ENCODE measurements at regions not wholly inside any gene's neighbourhood (a gene's known extent, or its start where the extent isn't known, plus 50 kb on each side); places are given as distances from the start of the nearest gene placed in this dataset.

DNA sequence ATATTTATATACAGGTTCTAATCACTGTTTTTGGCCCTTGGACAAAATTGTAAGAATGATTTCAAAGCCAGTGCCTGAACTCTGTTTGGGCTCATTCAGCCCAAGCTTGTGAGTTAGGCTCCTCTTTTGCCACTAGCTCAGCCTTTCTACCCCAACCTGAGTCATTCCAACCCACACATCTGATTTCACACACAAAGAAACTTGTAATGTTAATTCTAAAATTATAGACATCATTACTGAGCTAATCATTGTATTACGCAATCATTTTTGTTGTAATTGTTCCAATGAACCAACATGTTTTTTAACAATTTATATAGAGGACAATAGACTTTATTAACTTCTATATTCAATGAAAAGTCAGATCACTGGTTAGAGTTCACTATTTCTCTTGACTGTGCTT is 441.1 kb downstream of the ETNK1 start:
- Histone ChIP-seq H3K9me3 (replicated peaks) (peaks cover 5% of the 10 kb centered on the region), H3K36me3 (no peaks in the 10 kb centered on the region), H3K27me3 (ENCODE audit: low read depth) (no peaks in the 10 kb centered on the region), H3K27ac (replicated peaks) (no peak overlapping the region), H3K4me1 (no peaks in the 10 kb centered on the region), H3K4me3 (no peak overlapping the region)
- TF ChIP-seq, protein P1, sequence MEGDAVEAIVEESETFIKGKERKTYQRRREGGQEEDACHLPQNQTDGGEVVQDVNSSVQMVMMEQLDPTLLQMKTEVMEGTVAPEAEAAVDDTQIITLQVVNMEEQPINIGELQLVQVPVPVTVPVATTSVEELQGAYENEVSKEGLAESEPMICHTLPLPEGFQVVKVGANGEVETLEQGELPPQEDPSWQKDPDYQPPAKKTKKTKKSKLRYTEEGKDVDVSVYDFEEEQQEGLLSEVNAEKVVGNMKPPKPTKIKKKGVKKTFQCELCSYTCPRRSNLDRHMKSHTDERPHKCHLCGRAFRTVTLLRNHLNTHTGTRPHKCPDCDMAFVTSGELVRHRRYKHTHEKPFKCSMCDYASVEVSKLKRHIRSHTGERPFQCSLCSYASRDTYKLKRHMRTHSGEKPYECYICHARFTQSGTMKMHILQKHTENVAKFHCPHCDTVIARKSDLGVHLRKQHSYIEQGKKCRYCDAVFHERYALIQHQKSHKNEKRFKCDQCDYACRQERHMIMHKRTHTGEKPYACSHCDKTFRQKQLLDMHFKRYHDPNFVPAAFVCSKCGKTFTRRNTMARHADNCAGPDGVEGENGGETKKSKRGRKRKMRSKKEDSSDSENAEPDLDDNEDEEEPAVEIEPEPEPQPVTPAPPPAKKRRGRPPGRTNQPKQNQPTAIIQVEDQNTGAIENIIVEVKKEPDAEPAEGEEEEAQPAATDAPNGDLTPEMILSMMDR (IDR thresholded peaks at IDR 0.05; ENCODE audit: borderline replicate concordance): no peak
- intact Hi-C loops (cut with micrococcal nuclease): no loop called here
- no peak for DNase-seq

DNA sequence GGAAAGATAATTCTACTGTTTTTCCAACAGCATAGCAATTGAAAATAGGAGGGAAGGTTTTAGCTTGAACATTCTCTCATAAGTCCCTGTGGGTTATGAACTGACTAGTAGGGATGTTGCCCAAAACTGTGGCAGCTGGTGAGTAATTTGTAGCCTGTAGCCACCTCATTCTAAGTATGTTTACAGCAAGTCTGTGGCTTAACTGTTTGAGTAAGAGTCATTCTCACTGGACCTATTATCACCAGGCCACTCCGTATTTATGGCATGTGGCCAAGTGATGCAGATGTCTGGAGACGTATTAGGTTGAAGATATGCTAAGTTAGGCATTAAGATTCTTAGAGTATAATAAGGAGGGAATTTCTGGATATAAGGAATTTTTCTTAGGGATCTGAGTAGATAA is 458.3 kb downstream of the ETNK1 start:
- intact Hi-C loops (cut with micrococcal nuclease): no loop called here
- H3K36me3 ChIP-seq: no peaks in the 10 kb centered on the region
- peaks cover 2% of the 10 kb centered on the region for H3K9me3 ChIP-seq (replicated peaks)
- no peak overlapping the region for H3K27ac ChIP-seq (replicated peaks)
- DNase-seq: no peak
- H3K4me3 ChIP-seq: no peak overlapping the region
- H3K4me1 ChIP-seq: no peaks in the 10 kb centered on the region
- H3K27me3 ChIP-seq (ENCODE audit: low read depth): no peaks in the 10 kb centered on the region
- TF ChIP-seq, protein P1 (IDR thresholded peaks at IDR 0.05; ENCODE audit: borderline replicate concordance): no peak

DNA sequence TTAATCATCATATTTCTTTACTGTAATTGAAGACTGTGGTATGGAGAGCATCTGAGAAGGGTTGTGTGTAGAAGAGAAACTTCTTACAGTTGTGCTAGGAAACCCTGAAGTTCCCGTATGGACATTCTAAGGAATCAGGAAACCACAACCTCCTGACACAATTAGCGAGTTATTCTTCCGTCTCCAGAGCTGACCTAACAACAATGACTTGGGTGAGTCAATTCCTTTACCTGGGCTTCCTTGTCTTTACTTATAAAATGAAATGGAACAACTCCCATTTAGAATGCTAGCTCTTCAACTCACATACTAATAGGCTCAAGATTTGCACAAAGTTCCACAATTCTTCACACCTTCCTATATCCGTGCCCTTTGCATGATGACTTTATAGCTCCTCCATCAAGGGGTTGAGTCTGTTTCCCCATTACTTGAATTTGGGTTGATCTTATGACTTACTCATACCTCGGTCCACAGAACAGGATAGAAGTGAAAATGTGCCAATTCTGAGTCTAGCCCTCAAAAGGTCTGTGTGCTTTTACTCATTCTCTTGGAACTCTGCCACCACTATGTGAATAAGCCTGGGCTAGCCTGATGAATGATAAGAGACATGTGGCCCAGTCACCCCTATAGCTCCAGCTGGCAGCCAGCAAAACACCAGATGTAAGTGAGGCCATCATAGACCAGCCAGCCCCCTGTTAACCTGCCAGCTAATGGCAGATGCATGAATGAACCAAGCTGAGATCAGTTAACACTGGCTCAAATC is 459.4 kb downstream of the ETNK1 start:
- H3K4me1 ChIP-seq: no peaks in the 10 kb centered on the region
- no peak overlapping the region for H3K27ac ChIP-seq (replicated peaks)
- H3K27me3 ChIP-seq (ENCODE audit: low read depth): no peaks in the 10 kb centered on the region
- TF ChIP-seq, protein P1 (IDR thresholded peaks at IDR 0.05; ENCODE audit: borderline replicate concordance): no peak
- intact Hi-C loops (cut with micrococcal nuclease): no loop called here
- no peaks in the 10 kb centered on the region for H3K36me3 ChIP-seq
- no peak for DNase-seq
- no peak overlapping the region for H3K4me3 ChIP-seq
- peaks cover 13% of the 10 kb centered on the region for H3K9me3 ChIP-seq (replicated peaks)

DNA sequence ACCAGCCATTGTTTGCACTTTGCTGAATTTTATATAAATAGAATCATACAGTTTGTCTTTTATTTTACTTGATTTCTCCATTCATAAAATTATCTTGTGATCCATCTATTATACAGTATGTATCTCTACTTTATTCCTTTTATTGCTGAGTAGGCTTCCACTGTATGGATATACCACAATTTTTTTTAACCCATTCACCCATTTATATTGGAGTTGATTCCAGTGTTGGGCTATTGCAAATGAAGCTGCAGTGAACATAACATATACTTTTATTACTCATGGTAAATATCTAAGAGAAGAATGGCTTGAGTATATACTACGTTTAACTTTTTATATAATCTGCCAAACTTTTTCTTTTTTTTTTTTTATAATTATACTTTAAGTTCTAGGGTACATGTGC is 463.6 kb downstream of the ETNK1 start:
- H3K9me3 ChIP-seq (replicated peaks): peaks cover 22% of the 10 kb centered on the region
- H3K36me3 ChIP-seq: no peaks in the 10 kb centered on the region
- no peaks in the 10 kb centered on the region for H3K4me1 ChIP-seq
- intact Hi-C loops (cut with micrococcal nuclease): no loop called here
- no peak overlapping the region for H3K27ac ChIP-seq (replicated peaks)
- no peaks in the 10 kb centered on the region for H3K27me3 ChIP-seq (ENCODE audit: low read depth)
- no peak for DNase-seq
- H3K4me3 ChIP-seq: no peak overlapping the region
- TF ChIP-seq, protein P1 (IDR thresholded peaks at IDR 0.05; ENCODE audit: borderline replicate concordance): no peak

DNA sequence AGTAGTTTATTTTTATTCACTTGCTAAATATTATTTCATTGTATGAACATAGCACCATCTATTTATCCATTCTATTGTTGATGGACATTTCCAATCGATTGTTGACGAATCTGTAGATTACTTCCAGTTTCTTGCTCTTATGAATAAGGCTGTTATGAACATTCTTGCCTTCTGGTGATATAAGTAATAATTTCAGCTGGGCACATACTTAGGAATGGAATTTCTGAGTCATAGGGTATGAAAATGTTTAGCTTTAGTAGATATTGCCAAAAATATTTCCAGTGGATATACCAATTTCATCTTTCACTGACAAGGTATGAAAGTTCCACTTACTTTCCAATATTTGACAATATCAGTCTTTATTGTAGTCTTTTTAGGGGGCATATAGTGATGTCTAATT is 468.5 kb downstream of the ETNK1 start:
- DNase-seq: no peak
- Histone ChIP-seq H3K4me3 (no peak overlapping the region), H3K27ac (replicated peaks) (no peak overlapping the region), H3K27me3 (ENCODE audit: low read depth) (no peaks in the 10 kb centered on the region), H3K9me3 (replicated peaks) (peaks cover 24% of the 10 kb centered on the region), H3K4me1 (no peaks in the 10 kb centered on the region), H3K36me3 (no peaks in the 10 kb centered on the region)
- intact Hi-C loops (cut with micrococcal nuclease): no loop called here
- TF ChIP-seq, protein P1 (IDR thresholded peaks at IDR 0.05; ENCODE audit: borderline replicate concordance): no peak

Data from left ventricle myocardium inferior (tissue), 1 donor.